UCSD-AML1 (cell line): ENCODE measurements at regions not wholly inside any gene's neighbourhood (a gene's known extent, or its start where the extent isn't known, plus 50 kb on each side); places are given as distances from the start of the nearest gene placed in this dataset.

ENCODE experiments used
- DNase-seq: peaks from one replicate; lab custom pipeline; 2025; ENCODE audit not compliant: unreplicated experiment; lab: John Stamatoyannopoulos, UW

- DNase-seq = no peak
Observed at GRCh38 chr3:64919934-64920333, 232.1 kb upstream of the ADAMTS9 start.

- no peak for DNase-seq
Observed at GRCh38 chr3:64918989-64919388, 231.2 kb upstream of the ADAMTS9 start.

DNA sequence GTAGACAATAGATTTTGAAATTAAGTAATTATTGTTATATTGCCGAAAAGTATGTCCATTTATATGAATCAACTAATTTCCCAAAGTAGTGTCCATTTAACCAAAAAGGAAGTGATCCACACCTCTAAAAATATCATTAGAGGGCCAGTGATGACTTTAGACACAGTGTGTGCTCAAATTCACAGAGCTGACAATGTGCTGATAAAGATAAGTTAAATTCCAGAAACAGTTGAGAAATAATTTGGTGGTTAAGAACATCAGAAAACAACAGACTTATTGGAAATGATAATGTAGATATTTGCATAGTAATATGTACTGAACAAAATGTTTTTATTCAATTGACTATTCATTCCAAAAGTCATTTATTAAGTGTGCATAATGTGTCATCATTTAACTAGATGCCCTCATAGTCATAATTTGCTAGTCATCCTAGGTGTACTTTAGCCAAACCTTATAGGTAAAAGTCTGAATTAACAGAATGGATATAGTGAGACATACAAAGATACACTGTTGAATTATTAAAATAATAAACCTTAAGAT is 230.2 kb upstream of the ADAMTS9 start:
- no peak for DNase-seq

GRCh38 chr3:64916937-64917336 is 229.1 kb upstream of the ADAMTS9 start:
- no peak for DNase-seq

DNA sequence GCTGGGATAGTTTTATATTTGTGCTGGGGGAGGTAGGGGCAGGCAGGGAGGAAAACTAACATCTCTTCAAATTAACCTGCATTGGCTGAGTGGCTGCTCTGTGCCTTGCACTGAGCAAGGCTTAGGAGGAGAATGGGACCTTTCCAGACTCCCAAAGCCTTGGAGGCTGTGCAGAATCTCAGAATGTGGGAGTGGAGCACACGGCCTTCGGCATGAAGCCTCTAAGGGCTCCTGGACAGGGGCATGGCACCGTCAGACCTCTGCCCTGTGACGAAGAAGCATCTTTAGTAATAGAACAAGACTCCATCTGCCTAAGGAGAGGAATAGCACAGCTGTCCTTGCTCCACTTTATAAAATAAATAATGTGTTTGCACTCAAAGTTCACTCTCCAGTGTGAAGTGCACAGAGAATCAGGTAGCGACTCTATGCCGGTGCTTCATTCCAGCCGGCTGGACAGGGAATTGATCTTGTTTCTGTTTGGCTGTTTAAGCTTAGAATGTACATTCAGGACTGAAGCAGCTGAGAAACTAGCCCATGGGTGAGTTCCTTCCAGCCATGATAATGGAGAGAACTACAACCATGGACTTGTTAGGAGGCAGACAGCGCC is 228.5 kb upstream of the ADAMTS9 start:
- DNase-seq = no peak

DNA sequence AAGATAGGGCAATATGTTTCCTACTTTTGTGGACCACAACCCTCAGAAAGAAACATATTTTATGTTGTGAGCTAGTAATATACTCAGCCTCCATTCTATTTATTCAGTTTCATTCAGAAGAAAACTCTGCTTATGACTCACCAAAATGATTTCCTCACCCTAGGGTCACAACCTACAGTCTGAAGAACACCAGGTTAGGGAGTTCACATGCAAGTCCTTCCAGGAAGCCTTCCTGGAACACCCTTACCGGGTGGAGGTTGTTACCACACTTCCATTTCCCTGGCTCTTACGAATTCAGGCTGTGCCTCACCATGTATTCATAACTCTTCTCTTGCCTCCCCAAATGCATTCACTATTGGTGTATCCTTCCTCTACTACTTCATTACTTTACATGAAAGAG is 228.0 kb upstream of the ADAMTS9 start:
- no peak for DNase-seq

GRCh38 chr3:64913515-64913914 is 225.7 kb upstream of the ADAMTS9 start:
- DNase-seq = no peak

DNA sequence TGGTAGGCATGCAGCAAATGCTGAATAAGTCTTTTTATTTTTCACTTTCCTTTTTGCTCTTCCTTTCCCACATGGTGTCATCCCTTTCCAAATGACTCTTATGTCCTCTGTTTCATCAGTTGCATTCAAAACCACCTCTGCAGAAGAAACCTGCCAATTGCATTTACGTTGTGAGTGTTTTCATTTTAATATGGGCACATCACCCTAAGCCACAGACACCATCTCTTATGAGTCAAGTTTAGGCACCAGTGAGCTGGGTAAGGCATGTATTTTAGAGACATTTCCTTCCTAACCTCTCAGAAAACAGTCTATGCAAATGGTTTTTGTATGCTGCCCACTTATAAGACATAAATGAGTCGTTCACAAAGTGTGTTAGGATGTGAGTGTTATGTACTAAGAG is 223.3 kb upstream of the ADAMTS9 start:
- DNase-seq = no peak

- DNase-seq = no peak
Observed at GRCh38 chr3:64909757-64910467, 222.1 kb upstream of the ADAMTS9 start.

DNA sequence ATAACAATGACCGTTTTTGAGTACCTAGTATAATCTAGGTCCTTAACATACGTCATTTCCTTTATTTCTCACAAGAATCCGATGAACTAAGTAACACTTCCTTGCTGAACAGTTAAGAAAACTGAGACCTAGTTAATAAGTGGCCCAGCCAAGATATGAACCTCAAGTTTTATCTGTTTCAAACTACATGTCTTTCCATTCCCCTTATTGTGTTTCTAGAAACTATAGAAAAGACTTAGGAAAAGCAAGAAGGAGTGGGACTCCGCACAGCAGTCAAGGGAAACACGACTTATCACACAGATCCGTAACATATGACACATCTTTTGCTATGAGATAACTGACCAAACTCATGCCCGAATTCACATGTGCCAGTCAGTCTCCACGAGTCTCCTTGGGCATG is 221.2 kb upstream of the ADAMTS9 start:
- no peak for DNase-seq

DNA sequence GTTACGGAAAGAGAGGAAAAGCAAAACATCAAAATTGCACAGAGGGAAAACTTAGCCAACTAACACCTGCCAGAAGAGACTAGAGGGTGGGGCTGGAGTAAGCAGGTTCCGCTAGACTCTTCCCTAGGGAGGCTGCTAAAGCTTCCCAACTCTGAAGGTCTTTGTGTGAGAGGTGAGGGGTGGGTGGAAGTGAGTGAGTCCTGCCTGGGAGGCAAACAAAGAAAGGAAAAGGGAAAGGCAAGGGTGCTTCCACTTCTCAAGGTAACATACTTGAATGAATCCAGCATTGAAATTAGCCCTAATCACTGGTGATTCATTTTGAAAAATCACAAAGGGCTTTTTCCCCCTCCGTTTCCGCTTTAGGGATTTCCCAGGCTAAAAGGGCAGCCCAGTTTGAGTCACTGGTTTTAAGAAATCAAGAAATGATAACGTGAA is 220.5 kb upstream of the ADAMTS9 start:
- DNase-seq = no peak

DNA sequence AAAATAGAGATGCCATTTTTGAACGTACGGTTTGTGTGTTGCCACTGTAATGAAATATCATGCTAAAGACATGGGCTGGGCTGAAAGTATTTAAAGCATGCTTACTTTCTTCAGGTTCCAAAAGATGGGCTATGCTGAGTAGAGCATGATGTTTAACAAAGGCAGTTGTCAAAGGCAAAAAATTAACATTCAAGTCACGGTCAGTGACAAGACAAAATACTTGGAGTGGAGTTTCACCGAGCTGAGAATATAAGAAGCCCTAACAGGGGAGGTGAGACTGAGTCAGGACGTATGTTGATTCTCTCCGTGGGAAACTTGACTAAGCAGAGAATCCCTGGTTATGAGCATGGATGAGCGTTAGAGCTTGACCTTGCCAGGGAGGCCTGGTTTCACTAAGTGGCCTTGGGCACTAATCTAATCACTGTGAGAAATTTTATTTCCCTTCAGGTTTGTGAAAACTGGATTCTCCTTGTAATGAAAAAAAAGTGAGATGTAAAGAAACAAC is 218.2 kb upstream of the ADAMTS9 start:
- DNase-seq = no peak

DNA sequence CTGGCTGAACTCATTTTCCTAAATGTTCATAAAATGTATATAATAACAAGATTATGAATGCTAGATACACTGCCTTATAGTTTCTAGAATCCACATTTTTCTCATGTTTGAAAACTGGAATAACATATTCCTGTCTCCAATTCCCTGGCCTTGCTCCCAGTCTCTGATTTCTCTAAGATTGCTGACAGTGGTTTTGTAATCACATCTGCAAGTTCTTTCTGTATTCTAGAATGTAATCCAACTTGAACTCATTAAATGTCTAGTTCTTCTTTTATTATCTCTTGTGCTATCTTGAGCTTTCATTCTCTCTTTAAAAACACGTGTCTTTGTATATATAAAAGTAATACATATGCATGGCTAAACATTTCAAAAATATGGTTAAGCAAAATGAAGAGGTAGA is 215.2 kb upstream of the ADAMTS9 start:
- DNase-seq = no peak

DNA sequence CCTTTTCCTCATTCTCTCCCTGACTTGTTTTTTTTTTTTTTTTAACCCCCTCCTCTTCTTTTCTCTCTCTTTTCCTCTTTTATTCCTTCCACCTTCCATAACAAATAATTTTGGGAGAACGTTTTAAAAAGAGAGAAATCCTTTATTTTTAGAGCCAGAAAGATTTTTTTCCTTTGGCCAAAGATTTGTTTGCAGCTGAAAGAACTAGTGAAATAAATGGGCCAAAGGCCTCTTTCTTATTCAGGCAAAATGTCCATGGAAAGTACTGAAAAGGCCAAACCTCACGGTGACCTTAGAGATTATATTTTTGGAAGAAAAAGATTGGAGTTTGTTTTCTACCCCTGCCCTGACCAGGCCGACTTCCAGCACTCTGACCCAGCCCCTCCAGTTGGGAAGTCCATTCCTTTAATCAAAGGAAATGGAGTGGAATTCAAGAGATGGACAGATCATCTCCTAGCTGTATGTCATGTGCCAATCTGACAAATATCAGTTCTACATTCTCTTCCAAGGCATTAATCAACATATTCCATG is 214.3 kb upstream of the ADAMTS9 start:
- DNase-seq = no peak

- DNase-seq = no peak
Observed at GRCh38 chr3:64901522-64901885, 213.7 kb upstream of the ADAMTS9 start.

DNA sequence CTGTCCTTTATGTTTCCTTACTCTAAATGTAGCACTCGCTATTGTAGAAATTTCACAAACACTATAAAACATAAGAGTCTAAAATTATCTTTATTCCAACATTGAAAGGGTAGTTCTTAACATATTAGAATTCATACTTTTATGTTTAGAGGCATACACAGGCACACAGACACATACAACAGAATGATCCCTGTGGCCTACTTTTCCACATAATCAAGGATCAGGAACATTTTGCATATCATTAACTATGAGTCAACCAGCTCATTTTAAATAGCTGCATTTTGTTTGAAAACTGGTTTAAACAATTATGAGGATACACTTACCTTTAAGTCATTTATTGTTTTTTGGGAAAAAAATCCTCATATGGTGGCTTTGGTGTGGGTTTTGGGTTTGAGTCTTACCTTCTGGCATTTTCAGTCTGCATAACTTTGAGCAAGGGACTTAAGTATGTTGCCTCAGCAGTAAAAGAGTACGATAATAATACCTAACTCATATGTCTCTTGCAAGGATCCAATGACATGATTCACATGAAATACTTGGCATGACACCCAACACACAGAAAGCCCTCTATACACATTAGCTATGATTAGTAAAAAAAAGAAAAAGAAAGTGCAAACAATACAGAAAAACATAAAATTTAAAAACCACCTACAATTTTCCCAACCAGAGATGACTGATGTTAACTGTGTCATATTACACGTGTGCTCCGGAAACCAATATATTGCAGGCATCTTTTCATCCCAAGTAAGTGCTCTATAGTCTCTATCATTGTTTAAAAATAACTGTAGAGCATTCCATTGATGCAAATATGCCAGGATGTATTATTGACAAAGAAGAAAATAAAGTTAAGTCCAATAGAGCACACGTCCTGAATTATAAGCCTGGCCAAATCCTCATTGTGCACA is 213.1 kb upstream of the ADAMTS9 start:
- no peak for DNase-seq

- no peak for DNase-seq
Observed at GRCh38 chr3:64900156-64900555, 212.4 kb upstream of the ADAMTS9 start.

GRCh38 chr3:64898941-64899340 is 211.1 kb upstream of the ADAMTS9 start:
- DNase-seq = no peak

GRCh38 chr3:64895991-64896895 is 208.4 kb upstream of the ADAMTS9 start:
- no peak for DNase-seq
